Astrocyte of the spinal cord (primary cell): ENCODE measurements at regions not wholly inside any gene's neighbourhood (a gene's known extent, or its start where the extent isn't known, plus 50 kb on each side); places are given as distances from the start of the nearest gene placed in this dataset.

Experiments
- DNase-seq: peaks from one replicate; pipeline ENCODE4 v3.0.0; 2011; ENCODE audit warnings: low read depth, low spot score
- H3K4me3 ChIP-seq: 2 replicates; pipeline ENCODE4 v1.5.1; 2011; ENCODE audit warnings: low read depth, mild to moderate bottlenecking, low read length, moderate library complexity
- in situ Hi-C: cut with HindIII; loops from 2 replicates; pipeline ENCODE4 v1.10.0; 2017; ENCODE audit warnings: low sequenced_read_pairs
- TF ChIP-seq, protein P1 (sequence below): IDR thresholded peaks from 2 replicates; pipeline ENCODE4 v1.5.1; 2012; ENCODE audit warnings: low read depth, mild to moderate bottlenecking, low read length, inconsistent platforms

DNA sequence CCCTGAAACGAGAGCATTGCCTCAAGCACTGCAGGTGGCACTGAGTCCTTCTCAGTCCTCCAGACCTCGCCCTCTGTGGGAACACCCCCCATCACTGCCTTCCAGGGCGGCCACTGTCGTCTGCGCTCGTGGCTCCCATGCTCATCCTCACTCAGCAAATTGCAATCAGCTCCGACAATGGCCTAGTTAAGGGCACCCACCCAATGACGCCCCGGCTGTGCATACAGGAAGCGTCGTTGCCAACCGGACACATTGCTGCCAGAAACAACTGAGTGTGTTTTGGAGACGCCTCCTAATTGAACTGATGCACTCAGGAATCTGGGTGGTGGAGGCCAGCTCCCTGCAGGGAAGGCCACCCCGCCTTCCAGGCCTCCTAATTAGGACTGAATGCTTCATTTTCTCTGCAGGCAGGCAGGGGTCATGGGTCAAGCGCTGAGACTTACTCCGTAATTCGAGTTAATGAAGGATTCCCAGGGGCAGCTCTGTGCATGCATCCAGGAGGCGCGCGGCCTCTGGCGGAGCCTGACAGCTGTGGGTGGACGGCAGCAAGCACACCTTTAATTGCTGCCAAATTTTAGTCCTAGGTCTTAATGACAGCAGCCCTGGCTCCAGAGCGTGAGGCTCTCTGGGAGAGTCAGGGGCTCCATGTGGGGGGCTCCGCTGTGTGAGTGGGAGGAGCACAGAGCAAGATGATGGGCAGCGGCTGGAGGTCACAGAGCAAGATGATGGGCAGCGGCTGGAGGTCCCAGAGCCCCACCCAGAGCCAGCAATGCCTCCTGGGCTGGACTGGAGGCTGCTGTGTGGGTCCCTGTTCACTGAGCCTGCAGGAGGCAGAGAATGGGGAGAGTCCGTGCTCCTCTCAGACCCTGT is 199.0 kb downstream of the BRD1 start:
- TF ChIP-seq, protein P1, sequence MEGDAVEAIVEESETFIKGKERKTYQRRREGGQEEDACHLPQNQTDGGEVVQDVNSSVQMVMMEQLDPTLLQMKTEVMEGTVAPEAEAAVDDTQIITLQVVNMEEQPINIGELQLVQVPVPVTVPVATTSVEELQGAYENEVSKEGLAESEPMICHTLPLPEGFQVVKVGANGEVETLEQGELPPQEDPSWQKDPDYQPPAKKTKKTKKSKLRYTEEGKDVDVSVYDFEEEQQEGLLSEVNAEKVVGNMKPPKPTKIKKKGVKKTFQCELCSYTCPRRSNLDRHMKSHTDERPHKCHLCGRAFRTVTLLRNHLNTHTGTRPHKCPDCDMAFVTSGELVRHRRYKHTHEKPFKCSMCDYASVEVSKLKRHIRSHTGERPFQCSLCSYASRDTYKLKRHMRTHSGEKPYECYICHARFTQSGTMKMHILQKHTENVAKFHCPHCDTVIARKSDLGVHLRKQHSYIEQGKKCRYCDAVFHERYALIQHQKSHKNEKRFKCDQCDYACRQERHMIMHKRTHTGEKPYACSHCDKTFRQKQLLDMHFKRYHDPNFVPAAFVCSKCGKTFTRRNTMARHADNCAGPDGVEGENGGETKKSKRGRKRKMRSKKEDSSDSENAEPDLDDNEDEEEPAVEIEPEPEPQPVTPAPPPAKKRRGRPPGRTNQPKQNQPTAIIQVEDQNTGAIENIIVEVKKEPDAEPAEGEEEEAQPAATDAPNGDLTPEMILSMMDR: no peak
- no peak for DNase-seq

DNA sequence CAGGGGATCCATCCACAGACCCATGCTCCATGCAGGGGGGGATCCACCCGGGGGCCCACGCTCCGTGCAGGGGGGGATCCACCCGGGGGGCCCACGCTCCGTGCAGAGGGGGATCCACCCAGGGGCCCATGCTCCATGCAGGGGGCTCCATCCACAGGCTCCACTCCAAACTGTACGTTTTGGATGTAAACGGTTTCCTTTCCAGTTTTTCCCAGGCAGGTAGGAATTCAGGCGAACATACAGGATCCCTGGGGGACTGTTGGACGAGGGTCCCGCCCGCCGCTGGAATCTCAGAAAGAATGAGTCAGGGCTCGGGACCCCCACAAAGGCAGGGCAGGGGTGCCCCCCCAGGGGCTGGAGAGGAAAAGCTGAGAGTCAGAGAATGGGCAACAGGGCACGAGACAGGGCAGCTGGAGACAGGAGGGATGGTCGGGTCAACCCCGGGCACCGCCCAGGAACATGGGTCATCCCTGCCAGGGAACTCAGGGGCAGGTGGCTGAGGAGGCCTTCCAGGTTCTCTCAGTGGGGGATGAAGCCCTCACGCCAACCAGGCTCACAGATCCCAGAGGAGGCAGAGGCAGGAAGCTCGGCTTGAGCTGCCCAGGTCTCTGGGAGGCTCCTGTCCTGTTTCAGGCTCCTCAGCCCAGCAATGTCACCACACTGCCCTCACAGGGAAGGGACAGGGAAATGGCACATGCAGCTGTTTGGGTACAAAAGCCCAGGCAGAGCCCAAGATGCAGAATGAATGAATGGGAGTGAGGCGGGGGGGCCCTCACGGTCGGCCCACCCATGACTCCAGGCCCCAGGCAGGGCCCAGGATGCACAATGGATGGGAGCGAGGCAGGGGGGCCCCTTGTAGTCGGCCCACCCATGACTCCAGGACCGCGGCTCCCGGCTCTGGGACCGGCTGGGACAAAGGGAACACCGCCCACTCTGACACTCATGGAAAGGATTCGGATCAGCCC is 200.2 kb downstream of the BRD1 start:
- DNase-seq: no peak
- in situ Hi-C loops: no loop called here
- H3K4me3 ChIP-seq: no peak overlapping the region
- TF ChIP-seq, protein P1: no peak

More for the DNA sequence above, 199.0 kb downstream of the BRD1 start:
- in situ Hi-C loops: no loop called here
- no peak overlapping the region for H3K4me3 ChIP-seq

DNA sequence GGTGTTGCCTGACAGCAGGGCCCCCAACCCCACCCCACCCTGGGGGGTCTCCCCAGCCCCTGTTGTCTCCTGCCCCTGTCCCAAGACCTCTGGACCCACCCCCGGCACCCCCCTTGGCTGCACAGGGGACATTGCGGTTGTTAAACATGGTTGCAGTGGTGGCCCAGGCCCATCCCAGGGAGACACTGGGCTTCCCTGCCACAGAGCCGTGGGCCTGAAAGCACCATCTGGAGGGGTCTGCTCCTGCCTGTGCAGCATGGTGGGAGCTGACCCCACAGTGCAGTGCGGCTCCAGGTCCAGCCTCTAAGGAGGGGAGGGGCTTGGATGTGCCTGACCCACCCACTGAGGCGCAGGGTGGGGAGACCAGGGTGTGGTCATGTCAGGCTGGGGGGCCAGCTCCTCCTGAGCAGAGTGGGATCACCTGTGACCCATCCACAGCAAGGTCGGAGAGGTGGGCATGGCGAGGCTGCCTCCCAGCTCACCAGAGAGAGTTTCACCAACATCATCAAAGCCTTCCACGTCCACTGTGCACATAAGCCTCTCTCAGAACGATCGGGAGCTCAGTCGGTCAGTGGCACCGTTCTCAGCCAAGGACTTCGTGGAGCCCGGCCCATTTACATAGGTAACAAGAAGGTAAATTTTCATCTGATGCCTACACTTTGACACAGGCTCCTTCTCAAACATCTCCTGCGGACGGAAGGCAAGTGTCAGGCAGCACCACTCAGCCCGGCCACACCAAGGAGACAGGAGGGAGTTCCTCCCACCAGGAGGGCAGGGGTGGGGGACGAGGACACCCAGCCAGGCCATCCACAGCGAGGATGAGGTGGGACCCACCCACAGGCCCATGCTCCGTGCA is 201.1 kb downstream of the BRD1 start:
- TF ChIP-seq, protein P1: no peak
- no peak overlapping the region for H3K4me3 ChIP-seq
- DNase-seq: no peak
- in situ Hi-C loops: no loop called here

DNA sequence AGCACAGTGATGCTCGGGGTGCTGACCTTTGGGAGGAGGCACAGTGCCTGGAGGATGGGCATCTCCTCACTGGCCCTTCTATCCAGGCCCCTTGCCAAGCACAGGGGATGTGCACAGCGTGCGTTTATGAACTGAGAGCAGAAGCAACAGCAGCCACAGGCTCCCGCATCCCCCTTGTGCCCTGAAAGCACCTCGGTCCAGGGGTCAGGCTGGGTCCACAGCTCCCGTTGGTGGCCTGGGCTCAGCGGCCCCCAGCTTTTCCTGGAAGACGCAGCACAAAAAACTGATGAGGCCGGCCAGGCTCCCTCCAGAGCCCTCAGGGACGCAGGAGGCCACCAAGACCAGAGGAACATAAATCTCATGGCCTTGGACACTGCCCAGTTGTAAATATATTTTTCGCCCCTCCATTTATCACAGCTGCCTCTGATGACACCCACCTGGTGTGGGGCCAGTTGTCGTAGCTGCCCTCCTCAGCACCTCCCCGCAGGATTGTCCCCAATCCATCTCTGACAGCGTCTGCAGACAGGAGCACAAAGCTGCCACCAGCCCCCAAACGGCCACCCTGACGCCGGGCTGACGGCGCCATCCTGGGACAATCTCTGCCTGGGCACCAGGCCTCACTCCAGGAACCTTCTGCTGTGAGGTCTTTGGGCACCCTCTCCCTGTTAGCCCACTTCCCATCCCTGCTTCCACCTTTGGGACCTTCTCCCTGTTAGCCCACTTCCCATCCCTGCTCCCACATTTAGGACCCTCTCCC is 203.1 kb downstream of the BRD1 start:
- in situ Hi-C loops: no loop called here

DNA sequence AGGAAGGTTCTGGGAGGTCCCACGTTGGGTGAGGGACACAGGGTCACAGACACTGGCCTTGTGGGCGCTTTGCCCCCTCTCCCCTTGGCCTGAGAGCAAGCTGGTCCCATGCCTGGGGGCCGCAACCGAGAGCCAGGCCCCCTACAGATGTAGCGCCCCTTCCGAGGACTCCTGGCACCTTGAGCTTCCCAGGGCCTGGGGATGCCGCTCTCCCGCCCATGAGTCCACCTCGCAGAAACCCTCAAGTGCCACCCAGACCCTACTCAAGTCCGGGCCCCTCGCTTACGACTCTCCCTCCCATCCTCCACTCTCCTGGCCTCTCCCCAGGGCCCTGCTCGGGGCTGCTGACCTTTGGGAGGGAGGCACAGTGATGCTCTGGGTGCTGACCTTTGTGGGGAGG is 204.0 kb downstream of the BRD1 start:
- in situ Hi-C loops: no loop called here
- TF ChIP-seq, protein P1: no peak
- DNase-seq: no peak
- no peak overlapping the region for H3K4me3 ChIP-seq

More for the DNA sequence above, 203.1 kb downstream of the BRD1 start:
- TF ChIP-seq, protein P1: no peak
- DNase-seq: no peak
- no peak overlapping the region for H3K4me3 ChIP-seq
